Erythroblast (primary cell): ENCODE measurements at regions not wholly inside any gene's neighbourhood (a gene's known extent, or its start where the extent isn't known, plus 50 kb on each side); places are given as distances from the start of the nearest gene placed in this dataset.
A peak's percentile ranks its signal among the peaks of the same experiment; 100 is the strongest.

Experiments used
- DNase-seq, 2 experiments: peaks; one replicate each; lab custom pipeline; 2025; lab: John Stamatoyannopoulos, UW
- GATA1 ChIP-seq: IDR thresholded peaks from 2 replicates; pipeline ENCODE4 v1.6.1; 2011; ENCODE audit warnings: low read depth, mild to moderate bottlenecking, control low read depth, low read length, moderate library complexity
- POLR2A ChIP-seq: IDR thresholded peaks from 2 replicates; pipeline ENCODE4 v1.6.1; 2011; ENCODE audit warnings: mild to moderate bottlenecking, low read length

DNA sequence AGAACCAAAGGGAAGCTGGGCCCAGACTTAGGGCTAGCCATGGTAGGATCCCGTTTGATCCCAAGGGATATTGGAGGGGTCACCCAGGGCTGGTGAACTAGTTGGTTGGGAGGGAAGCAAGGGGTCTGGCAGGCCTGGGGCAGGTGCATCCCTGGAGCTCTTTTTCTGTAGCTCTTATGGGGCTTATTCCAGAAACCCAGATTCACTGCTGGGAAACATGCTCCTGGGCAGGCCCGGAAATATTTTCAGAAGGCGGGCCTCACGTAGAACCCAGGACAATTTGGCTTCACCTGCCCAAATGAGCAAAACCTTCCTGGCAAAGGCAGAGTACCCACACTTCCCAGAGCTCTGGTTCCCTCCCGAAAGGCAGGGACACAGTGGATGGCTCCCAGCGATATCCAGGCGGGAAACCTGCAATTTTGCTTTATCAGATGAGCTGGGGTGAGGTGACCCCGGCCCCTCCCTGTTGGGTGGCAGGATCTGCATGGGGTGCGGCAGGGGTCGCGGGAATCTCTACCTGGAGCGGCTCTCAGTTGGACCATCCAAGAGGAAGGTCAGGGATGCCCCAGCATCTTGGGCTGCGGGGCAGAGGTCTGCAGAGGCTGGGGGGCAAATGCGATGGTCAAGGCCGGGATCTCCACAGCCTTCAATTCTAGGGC, 533.9 kb downstream of the TCERG1L start:
- no peak for DNase-seq

DNA sequence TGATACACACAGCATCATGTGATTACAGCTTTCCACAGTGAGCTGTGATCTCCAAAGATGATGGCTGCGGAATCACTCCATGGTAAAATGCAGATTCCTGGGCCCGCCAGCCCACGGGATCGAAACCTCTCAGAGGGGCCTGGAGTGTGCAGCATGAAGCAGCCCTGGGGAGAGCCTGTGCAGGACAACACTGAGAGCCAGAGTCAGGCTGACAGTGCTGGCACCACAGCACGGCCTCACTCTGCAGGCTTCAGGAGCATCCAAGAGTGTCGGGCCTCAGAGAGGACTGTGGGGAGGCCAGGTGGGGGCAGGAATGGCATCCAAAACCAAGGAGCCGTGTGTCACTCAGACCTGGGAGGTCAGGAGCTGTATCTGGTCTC, 533.4 kb downstream of the TCERG1L start:
- no peak for TF ChIP-seq GATA1
- TF ChIP-seq POLR2A: no peak
- no peak for DNase-seq

More for the DNA sequence above, 533.9 kb downstream of the TCERG1L start:
- no peak for TF ChIP-seq POLR2A
- no peak for TF ChIP-seq GATA1

DNA sequence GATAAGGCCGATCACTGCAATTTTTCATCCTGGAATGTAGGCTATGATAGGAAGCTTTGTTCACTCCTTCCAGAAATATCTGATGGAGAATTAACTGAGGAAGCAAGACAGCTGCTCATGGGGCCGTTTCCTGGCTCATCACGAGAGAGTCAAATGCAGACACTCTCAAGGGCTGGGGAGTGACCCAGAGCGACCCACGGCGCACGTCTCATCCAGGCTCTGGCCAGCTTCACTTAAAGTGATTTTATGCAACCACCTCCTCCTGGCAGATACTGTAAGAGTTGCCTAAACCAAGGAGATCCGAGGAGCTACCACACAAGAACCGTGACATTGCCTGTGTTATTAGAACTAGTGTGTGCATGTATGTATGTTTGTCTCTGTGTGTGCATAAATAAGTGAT, 530.8 kb downstream of the TCERG1L start:
- DNase-seq: no peak
- TF ChIP-seq GATA1 (no peak), POLR2A (no peak)

DNA sequence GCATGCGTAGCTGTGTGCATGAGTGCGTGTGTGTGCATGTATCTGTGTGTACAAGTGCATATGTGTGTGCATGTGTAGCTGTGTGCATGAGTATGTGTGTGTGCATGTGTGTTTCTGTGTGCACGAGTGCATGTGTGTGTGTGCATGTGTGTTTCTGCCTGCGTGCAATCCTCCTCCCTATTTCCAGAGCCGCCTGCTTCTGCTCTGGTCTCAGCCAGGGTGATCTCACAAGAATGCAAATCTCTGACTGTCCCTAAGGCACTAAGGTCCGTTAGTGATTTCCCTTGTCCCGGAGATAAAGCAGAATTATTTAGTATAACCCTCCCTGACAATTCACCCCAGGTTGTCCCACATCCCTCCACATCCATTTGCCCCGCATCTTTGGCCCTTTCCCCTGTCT, 530.3 kb downstream of the TCERG1L start:
- DNase-seq: no peak
- TF ChIP-seq GATA1 (no peak), POLR2A (no peak)

DNA sequence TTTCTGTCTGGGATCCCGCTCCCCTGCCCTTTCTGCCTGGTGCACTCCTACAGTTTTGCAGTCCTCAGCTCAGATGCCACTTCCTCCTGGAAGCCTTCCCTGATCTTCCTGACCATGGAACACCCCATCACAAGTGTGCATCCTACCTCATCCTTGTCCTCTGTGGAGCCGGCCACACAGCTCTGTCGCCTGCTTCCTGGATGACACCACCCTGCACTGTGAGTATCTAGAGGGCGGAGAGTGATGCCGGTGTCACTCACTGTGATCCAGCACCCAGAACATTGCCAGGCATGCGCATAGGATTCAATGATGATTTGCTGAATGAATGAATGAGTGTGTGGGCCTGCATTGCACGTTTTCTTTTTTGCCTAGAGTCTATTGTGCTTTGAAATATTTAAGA, 529.9 kb downstream of the TCERG1L start:
- DNase-seq: no peak
- TF ChIP-seq GATA1 (no peak), POLR2A (no peak)

DNA sequence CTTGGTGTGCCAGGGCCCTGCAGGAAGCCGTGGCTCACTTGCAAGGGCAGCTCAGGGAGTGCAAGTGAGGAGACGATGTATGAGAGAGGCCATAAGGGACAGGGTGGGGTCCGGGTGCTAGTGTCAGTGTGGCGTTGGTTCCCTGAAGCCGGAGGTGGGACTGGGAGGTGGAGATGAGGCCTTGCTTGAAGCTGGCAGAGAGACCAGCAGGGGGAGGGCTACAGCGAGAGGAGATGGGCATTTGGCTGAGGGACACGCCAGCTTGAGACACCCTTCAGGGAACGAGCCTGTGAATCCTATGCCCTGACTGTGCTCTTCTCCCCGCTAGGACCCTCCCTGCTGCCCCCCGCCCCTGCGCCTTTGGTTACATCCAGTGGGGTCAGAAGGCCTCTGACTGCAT, 529.1 kb downstream of the TCERG1L start:
- TF ChIP-seq POLR2A (no peak), GATA1 (no peak)
- no peak for DNase-seq

DNA sequence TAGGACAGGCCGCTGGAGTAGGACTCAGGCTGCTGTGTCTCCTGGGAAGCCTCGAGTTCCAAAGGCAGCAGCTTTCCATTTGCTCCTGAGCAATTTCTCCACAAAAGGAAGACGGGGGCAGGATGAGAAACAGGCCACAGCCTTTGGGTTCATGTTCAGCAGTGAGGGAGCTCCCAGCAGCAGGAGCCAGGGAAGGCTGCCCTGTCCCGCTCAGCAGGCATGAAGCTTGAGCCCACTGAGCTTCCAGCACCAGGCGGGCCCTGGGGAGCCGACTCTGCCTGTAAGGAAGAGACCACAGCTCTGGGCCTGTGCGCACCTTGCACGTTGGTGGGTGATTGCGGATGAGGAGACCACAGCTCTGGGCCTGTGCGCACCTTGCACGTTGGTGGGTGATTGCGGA, 527.2 kb downstream of the TCERG1L start:
- DNase-seq: no peak
- TF ChIP-seq POLR2A (no peak), GATA1 (no peak)

DNA sequence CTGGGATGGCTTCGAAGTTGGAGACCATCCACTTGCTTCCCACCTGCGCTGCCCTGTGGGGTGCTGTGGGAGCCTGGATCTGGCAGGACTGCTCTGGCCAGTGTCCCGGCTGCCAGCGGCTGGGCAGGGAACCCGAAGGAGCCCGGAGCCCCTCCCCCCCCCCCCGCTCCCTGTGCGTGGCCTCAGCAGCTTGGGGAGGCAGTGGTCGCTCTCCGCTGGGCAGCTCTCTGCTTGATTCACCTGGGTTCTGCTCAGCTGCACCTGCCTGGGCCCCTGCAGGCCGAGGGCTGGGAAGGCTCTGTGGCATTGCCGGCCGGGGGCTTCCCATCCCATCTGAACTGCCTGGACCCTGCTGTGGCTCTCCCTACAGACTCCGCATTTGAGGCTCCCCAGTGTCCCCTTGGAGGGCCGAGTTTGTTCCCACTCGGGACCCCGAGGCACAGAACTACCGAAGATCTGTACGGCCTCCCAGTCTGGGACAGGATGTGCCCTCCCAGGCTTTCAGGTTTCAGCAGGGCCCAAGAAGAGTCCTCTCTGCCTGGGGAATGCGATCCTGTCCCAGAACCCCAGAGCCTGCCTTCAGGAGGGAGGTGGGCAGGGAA, 525.1 kb downstream of the TCERG1L start:
- TF ChIP-seq POLR2A (no peak), GATA1 (no peak)
- DNase-seq: no peak

DNA sequence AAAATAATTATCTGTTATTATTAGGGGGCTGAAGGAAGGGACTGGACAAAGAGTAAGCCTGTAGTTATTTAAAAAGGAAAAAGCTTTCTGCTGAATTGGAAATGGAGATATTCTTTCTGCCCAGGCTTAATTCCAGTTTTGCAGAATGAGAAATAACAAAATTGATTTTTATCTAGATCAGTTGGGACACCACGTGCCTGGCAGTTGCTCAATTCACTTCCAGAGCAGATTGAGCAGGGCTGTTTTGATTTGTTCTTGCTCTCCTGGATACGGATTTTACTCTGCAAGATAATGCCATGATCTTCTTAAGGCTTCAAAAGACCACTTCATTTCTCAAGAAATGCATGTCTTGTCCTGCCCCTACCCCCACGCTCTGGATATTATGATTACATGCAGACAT, 524.3 kb downstream of the TCERG1L start:
- no peak for DNase-seq
- TF ChIP-seq GATA1 (no peak), POLR2A (no peak)

DNA sequence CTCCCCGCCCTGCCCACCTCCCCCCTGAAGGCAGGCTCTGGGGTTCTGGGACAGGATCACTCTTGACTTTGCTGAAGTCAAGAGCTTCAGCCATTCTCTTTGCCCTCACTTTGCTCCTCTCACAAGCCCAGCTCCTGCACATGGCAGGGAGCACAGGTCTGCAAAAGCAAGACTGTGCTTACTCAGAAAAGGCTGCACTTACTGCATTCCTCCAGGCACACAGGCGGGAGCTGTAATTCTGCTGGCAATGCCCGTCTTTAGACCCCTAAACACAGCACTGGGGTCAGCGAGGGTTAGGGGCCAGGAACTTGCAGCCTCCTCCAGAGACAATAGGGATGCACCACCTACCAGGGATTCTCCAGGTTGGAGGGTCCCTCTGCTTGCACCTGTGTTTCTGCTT, 523.7 kb downstream of the TCERG1L start:
- DNase-seq: no peak
- no peak for TF ChIP-seq GATA1
- no peak for TF ChIP-seq POLR2A

DNA sequence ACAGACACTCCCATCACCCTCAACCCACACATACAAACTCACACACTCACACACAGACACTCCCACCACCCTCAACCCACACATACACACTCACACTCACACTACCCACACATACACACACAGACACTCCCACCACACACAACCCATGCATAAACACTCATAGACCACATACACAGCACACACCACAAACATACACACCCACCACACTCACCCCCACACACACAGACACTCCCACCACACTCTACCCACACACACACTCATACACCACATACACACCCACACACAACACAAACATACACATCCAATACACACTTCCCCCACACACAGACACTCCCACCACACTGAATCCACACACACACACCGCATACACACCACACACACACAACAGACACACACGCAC, 521.2 kb downstream of the TCERG1L start:
- TF ChIP-seq GATA1 (no peak), POLR2A (no peak)
- DNase-seq: peak; percentile 13 to 18

DNA sequence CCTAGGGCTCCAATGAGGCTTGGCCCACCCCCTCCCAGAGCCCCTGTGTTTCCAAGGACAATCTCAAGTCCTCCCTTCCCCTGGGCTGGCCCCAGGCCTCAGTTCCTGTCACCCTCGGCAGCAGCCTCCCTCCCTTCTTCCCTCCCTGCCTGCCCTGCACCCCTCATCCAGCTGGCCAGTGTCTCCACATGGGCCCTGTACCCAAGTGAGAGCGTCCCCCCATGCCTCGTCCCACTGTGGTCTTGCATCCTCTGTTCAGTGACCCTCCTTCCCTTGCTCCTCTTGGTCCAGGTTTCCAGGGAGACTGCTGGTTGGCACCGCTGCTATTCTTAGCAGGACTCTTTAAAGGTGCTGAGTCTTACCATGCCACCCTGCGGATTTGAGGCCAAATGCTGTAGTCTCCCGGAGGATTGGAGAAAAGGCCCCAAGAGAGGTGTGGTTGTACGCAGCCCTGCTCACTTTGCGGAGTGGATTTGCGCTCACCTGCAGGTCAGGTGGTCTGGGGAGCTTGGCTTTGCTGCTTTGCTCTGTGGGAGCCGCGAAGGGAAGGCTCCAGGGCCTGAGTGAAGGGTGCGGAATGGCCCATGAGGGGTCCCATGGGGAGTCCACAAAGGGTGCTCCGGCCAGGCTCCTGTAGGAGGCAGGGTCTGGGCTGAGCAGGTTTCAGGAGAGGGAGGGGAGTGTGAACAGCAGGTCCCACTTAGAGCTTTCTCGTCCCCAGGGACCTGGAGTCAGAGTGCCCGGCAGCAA, 519.2 kb downstream of the TCERG1L start:
- no peak for TF ChIP-seq GATA1
- no peak for TF ChIP-seq POLR2A
- DNase-seq: no peak

DNA sequence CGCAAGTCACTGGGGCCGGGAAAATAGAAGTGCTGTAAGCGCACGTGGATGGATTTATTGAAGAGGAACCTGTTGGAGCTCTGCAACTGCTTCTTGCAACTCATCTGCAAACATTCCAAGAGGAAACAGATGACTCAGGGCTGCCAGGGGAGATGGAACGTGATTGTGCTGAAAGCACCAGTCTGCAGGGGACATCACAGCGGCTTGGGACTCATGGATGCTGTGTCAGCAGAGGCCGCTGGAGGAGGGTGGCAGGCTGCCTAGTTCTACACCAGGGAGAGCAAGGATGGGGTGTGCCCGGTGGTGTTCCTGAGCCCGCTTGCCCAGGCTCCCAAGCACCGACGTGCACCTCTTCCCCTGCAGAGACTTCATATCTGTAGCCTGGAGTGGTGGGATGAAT, 515.7 kb downstream of the TCERG1L start:
- TF ChIP-seq GATA1 (no peak), POLR2A (no peak)
- DNase-seq: no peak

DNA sequence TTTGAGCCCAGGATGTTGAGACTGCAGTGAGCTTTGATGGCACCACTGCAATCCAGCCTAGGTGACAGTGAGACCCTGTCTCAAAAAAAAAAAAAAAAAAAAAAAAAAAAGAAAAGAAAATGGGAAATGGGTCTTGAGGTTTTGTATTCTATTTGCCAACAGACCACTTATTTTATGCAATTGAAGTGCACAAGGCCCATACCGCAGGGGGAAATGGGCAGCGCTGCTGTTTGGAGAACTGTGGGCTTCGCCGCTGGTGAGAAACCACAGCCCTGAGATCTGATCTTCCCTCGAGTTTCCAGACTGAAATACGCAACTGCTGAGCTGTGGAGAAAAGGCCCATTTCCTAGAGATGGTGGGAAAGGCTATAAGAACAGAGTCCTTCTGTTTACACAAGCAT, 512.0 kb downstream of the TCERG1L start:
- TF ChIP-seq POLR2A (no peak), GATA1 (no peak)

More for the DNA sequence above, 512.0 kb downstream of the TCERG1L start:
- no peak for DNase-seq
